SK-N-SH (cell line): ENCODE measurements at regions not wholly inside any gene's neighbourhood (a gene's known extent, or its start where the extent isn't known, plus 50 kb on each side); places are given as distances from the start of the nearest gene placed in this dataset.

Experiments
- CHD2 ChIP-seq: fragments of 150-350 bp; IDR thresholded peaks from 2 replicates; pipeline ENCODE4 v1.6.1; 2018; ENCODE audit warnings: low read length; ENCODE audit not compliant: partially characterized antibody
- FOXM1 ChIP-seq: IDR thresholded peaks from 2 replicates; pipeline ENCODE4 v1.4.0; 2012; ENCODE audit warnings: low read depth, mild to moderate bottlenecking
- GATA2 ChIP-seq: sonication (generic); formaldehyde crosslinking; IDR thresholded peaks from 2 replicates; pipeline ENCODE4 v1.5.0; 2020; ENCODE audit warnings: mild to moderate bottlenecking, missing genetic modification reagents
- IRF3 ChIP-seq: fragments of 150-350 bp; IDR thresholded peaks from 2 replicates; pipeline ENCODE4 v1.6.1; 2016; ENCODE audit warnings: mild to moderate bottlenecking, low read depth, low read length
- NFIC ChIP-seq: IDR thresholded peaks from 2 replicates; pipeline ENCODE4 v1.4.0; 2012; ENCODE audit warnings: borderline replicate concordance
- RAD21 ChIP-seq: IDR thresholded peaks from 2 replicates; pipeline ENCODE4 v1.6.1; 2012; ENCODE audit warnings: mild to moderate bottlenecking, low read length
- RXRA ChIP-seq: IDR thresholded peaks from 2 replicates; pipeline ENCODE4 v1.4.0; 2012; ENCODE audit warnings: low read depth, mild to moderate bottlenecking, borderline replicate concordance
- YY1 ChIP-seq: IDR thresholded peaks from 2 replicates; pipeline ENCODE4 v1.4.0; 2012; ENCODE audit warnings: low read depth, mild to moderate bottlenecking
- TF ChIP-seq, protein P1 (sequence below): fragments of 200-600 bp; sonication (generic); IDR thresholded peaks from 2 replicates; pipeline ENCODE4 v1.6.1; 2017; ENCODE audit warnings: antibody characterized with exemption, mild to moderate bottlenecking, moderate library complexity

DNA sequence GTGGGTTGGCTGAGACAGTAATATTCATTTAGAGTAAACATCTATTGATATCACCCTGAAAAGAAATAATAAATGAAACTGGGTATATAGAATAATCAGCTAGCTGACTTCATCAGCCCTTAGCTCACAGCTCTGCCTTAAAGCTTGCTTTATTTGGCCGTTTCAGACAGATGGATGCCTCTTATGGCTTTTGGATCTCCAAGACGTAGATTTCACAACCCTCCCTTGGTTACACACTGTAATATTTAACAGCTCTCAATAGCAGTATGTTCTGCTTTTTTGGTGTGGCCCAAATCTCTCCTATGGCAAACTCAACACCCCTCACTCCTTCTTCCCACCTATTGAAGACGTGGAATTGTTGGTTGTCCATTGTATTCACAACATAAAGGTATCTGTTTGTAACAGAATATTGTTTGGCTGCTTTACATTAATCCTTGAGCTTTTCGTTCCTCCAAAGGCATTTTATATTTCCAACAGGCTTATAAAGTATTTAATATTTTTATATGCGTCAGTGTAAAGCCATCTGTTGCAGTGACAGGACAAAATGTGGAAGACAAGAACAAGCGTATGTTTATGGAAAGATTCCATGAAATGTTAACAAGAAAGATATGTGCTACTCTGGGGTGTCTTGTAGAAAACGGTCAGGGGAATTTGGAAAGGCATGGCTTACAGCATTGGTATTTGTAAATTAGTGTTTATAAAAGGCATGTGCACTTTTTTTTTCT, 837.0 kb upstream of the RBFOX1 start:
- no peak for TF ChIP-seq CHD2
- TF ChIP-seq YY1: no peak
- TF ChIP-seq, protein P1, sequence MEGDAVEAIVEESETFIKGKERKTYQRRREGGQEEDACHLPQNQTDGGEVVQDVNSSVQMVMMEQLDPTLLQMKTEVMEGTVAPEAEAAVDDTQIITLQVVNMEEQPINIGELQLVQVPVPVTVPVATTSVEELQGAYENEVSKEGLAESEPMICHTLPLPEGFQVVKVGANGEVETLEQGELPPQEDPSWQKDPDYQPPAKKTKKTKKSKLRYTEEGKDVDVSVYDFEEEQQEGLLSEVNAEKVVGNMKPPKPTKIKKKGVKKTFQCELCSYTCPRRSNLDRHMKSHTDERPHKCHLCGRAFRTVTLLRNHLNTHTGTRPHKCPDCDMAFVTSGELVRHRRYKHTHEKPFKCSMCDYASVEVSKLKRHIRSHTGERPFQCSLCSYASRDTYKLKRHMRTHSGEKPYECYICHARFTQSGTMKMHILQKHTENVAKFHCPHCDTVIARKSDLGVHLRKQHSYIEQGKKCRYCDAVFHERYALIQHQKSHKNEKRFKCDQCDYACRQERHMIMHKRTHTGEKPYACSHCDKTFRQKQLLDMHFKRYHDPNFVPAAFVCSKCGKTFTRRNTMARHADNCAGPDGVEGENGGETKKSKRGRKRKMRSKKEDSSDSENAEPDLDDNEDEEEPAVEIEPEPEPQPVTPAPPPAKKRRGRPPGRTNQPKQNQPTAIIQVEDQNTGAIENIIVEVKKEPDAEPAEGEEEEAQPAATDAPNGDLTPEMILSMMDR: no peak
- TF ChIP-seq FOXM1: no peak
- TF ChIP-seq GATA2 (CRISPR knock-in tag): no peak
- TF ChIP-seq IRF3: no peak
- TF ChIP-seq RXRA: no peak
- TF ChIP-seq RAD21: no peak
- no peak for TF ChIP-seq NFIC
